HG03025 (cell line): ENCODE measurements at regions not wholly inside any gene's neighbourhood (a gene's known extent, or its start where the extent isn't known, plus 50 kb on each side); places are given as distances from the start of the nearest gene placed in this dataset.
"Not testable (repeated sequence)": the region's sequence is repeated elsewhere in the genome, so short reads cannot be mapped to it uniquely, and the experiment has no call there.

Experiments
- ATAC-seq: cut with Tn5 transposase; IDR thresholded peaks from one replicate; pipeline ENCODE4 v1.9.1; 2021; ENCODE audit warnings: mild to moderate bottlenecking, moderate library complexity; ENCODE audit not compliant: unreplicated experiment, low FRiP score

DNA sequence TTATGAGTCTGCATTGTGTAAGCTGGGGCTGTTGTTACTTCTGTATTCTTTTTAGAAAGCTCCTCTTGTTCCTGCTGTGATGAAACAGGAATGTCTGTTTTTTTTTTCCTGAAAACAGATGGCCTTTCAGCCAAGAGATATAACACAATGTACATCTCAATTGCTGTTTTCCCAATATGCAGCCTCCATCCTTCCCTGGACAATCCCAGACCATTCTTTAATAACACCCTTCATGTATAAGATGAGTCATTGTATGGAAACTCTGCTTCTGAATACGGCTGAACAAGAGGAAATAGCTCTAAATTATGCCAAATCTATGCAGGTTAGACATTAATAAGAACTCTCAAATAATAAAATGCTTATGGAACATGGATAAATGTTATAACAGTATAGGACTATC lies 60.2 kb upstream of the LRRC4C start:
- no peak for ATAC-seq

DNA sequence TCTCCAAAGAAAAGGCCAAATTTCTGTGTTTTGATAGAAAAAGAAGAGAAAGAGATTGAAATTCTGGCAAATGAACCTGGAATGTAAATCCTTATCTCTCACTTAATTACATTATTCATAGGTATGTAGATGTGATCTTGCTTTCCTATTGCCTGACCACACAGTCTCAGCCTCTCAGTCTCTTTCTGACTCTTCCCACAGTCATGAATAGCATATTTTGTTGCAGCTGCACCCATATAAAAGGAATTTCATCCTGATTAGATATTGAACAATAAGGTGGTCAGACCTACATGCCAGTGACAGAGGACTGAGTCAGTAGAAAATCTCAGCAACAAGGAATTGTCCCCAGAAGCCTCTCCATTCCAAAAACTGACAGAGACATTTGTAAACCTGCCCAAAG lies 62.9 kb upstream of the LRRC4C start:
- ATAC-seq = no peak

DNA sequence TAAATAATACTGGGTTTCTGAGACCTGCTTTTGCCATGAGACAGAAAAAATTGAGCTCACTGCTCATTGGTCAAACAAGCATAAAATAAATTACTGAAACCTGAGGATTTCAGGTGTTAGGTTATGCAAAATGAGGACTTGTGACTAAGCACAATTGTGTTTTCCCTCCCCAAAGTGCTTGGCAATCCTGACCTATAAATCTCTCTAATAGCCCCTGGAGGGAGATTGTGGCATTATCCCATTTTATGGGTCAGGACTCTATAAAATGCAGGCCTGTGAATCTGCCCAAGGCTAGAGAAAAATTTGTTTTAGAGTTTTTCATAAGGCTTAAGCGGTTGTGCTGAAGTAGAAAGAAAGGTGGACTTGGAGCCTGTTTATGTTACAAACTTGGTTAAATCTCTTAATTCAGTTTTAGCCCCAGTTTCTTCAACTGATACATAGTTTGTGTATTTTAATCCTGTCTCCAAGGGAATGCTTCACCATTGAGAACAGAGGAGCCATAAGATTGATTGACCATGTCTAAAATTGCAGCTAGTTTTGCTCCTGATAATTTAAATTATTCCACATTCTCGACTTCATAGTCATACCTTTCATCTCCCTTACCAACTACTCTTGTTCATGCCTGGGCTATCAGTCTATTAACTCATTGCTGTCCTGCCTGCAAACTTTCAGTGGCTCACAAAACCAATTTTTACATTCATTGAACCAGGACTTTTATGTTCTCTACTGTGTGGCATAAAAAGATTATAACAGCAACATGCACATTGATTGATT lies 63.6 kb upstream of the LRRC4C start:
- no peak for ATAC-seq

DNA sequence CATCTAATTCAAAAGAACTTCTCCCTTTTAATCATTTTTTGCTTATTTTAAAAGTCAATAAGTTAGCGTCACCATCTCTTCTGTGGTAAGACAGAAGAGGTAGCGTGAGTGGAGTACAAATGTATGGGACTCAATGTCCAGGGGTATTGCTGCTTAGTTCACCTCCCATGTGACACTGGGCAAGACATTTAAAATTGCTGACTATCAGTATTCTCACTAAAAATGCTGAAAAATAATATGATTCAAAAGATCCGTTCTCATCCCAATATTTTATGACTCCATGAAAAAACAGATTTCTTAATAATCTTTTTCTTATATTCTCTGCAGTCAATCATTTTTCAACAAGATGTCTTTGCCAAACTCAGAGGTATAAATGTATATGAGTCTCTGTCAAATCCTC lies 68.1 kb upstream of the LRRC4C start:
- ATAC-seq = no peak

DNA sequence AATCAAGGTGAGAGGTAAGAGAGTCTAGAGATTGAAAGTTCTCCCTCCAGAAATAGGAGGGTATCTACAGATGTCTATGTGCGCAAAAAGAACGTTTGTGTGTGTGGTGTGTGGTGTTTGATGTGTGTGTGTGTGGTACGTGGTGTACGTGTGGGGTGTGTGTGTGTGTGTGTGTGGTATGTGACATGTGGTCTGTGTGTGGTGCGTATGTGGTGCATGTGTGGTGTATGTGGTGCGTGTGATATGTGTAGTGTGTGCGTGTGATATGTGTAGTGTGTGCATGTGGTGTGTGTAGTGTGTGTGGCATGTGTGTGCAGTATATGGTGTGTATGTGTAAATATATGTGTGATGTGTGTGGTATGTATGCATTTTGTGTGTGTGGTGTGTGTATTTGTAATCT lies 73.0 kb upstream of the LRRC4C start:
- ATAC-seq = no peak

DNA sequence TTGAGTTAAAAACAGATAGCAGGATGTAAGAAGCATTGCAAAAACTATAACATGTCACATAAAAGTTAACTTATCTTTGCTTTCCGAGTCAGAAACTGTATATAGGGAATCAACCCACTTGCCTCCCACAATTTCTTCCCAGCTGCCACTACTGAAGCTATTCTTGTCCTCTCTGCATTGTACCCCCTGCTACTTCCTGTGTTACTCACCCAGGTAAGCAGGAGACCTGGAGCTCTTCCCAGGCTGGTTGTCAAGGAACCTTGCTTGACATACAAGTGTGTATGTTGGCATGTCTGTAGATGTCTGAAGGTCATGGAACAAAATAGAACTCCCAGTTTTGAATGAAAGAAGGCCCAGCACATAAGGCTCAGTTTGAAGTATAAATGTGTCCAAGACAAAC lies 74.3 kb upstream of the LRRC4C start:
- ATAC-seq = no peak

DNA sequence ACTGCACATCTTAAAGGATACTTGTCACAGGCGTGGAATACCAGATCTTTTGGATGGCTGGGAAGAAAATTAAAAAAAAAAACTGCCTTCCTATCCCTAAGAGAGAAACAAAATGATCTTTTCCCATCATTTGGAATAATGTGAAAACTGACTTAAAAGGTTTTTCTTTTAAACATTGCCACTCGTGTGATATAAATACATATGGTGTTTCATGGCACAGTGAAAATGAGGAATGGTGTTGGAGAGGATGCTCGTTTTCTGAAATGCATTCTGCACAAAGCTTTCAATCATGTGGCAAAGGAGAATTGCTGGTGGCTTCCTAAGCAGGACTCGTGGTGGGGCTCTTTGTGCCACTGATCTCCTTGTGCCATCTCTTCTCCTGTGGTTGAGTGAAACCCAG lies 74.9 kb upstream of the LRRC4C start:
- ATAC-seq = no peak

DNA sequence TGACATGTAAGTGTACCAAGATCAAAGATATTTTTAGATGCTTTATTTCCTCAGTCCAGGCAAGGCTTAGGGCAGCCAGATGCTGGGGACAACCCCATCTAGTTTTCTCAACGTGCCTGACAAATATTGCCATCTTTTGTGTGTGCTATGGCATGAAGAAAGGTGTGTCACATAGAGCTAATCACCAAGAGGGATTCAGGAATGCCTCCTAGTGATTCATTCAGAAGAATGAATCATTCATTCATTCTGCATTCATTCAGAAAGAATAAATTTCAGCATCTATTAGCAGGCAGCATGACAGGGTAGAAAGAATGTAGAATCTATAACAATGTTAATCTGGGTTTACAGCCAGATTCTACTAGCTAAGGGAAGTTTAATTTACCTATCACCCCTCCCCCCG lies 75.4 kb upstream of the LRRC4C start:
- ATAC-seq = no peak

DNA sequence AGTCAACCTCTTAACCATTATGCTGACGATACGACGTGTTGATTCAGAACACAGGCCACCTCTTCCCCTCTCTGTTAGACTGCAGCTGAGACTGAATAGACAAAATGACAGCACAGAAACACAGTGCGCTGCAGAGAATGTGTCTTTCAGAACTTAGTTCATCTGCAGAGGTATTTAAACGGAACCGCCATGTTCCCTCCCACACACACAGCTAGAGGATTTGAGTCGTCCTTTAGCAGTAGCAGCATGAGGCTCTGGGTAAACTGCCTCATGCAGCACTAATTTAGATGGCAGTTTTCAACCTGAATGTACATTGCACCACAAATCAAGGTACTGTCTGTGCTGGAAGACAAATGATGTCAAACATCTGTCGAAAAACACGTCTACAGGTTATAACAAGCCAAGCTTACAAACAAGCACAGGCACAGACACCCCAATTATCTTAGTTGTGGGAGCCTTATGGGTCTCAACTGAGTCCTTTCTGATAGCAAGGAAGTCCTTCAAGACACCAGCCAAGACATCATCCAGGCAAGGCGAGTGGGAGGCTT lies 76.6 kb upstream of the LRRC4C start:
- no peak for ATAC-seq

DNA sequence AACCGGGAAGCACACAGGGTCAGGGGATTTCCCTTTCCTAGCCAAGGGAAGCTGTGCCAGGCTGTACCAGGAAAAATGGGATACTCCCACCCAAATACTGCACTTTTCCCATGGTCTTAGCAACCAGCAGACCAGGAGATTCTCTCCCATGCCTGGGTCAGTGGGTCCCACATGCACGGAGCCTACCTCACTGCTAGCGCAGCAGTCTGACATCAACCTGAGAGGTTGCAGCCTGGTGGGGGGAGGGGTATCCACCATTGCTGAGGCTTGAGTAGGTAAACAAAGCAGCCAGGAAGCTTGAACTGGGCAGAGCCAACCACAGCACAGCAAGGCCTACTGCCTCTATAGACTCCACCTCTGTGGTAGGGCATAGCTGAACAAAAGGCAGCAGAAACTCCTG lies 85.5 kb upstream of the LRRC4C start:
- ATAC-seq = not testable (repeated sequence)

DNA sequence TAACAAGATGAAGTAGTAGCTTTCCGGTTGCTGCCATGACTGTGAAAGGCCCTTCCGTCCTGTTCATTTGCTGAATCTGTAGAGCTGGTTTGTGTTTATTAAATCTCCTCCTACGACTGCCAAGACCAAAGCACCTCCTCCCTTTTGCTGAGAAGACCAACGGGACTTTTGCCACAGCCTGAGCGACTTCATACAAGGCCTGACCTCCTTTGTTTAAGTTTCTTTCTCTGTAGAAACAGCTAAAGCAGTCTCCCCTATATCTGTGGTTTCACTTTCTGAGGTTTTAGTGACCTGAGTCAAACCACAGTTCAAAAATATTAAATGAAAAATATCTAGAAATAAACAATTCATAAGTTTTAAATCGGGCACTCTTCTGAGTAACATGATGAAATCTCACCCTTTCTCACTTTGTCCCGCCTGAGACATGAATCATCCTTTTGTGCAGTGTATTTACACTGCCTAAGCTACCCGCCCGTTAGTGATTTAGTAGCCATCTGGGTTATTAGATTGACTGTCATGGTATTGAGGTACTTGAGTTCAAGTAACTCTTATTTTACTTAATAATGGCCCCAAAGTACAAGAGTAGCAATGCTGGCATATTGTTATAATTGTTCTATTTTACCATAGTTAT lies 119.1 kb upstream of the LRRC4C start:
- no peak for ATAC-seq

DNA sequence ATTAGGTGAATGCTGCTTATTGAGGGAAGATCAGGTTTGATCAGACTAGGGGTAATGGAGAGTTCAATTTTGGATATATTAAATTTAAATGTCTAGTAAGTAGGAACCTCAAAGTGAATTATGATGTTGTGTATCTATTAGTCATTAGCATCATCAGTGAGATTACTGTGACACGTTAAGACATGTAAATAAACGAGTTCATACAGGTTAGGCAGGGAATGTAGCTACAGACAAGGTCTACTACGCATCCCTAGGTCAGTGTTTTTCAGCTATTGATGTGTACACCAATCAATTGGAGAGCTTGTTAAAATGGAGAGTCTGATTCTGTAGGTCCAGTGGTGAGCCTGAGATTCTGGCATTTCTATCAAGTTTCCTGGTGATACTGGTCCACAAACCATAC lies 120.1 kb upstream of the LRRC4C start:
- no peak for ATAC-seq

DNA sequence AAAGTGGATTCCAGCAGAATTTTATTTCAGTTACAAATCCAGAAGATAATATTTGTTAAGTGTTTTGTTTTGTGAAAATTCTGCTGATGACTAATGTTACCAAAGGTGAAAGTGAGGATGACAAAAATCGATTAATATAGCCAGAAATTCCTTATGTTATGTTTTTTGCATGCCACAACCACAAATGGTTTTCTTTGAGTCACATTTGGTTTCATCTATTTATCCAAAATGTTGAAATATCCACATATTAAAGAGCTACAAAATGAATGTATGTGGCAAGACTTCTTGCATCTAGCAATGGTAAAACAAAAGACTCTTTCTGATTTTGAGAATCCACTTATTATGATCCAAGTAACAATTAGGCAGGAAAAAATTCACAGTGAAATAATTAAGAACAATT lies 150.1 kb upstream of the LRRC4C start:
- ATAC-seq = no peak

DNA sequence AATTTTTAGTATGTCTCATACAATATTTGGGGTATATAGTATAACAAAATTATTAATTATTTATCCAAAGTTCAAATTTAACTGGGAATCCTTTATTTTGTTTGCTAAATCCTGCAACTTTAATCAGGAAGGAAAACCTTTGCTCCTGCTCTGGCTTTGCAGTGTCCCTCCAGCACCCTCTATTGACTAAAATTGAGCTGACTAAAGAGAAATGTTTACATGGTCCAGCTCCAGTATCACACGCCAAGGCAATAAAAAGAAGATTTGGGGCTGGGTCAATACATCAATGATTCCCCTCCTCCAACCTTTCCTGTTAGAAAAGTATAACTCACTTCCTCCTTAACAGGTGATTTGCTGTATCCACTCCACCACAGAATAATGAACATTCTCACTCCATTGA lies 153.0 kb upstream of the LRRC4C start:
- no peak for ATAC-seq

DNA sequence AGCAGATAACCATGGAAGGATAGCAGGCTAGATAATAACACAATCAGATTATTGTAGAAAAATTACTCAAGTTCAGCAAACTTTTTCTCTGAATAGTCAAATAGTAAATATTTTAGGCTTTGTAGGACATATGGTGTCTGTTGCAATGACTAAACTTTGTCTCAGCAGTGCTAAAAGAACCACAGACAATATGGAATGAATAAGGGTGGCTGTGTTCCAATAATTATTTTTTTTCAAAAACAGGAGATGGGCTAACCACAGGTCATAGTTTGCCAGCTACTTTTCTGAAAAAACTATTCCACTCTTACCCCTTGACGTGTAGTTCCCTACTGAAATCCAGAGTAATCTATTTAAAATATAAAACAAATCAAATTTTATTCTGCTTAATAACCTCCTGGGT lies 153.9 kb upstream of the LRRC4C start:
- no peak for ATAC-seq

DNA sequence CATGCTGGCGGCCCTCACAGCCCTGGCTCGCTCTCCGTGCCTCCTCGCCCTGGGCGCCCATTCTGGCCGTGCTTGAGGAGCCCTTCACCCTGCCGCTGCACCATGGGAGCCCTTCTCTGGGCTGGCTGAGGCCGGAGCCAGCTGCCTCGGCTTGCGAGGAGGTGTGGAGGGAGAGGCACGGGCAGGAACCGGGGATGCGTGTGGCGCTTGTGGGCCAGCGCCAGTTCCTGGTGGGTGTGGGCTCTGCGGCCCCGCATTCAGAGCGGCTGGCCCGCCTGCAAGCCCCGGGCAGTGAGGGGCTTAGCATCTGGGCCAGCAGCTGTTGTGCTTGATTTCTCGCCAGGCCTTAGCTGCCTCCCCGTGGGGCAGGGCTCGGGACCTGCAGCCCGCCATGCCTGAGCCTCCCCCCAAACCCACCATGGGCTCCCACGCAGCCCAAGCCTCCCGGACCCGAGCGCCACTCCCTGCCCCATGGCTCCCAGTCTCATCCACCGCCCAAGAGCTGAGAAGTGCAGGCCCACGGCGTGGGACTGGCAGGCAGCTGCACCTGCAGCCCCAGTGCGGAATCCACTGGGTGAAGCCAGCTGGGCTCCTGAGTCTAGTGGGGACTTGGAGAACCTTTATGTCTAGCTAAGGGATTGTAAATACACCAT lies 163.4 kb upstream of the LRRC4C start:
- no peak for ATAC-seq

DNA sequence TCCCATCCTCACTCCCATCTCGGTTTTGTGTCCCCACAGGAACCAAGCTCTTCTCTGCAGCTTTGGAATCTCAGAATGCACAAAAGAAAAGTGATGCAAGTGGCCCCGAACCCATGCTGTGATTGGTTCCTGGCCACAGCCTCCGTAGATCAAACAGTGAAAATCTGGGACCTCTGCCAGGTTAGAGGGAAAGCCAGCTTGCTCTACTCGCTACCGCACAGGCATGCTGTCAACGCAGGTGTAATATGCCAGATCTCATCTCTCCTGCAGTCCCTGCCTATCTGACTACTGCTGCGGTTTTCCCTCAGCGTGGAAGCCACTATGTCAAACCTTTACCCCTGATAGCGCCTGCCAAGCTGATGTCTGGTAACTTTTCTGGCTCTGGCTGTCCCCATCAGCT lies 200.5 kb upstream of the LRRC4C start:
- ATAC-seq = no peak

DNA sequence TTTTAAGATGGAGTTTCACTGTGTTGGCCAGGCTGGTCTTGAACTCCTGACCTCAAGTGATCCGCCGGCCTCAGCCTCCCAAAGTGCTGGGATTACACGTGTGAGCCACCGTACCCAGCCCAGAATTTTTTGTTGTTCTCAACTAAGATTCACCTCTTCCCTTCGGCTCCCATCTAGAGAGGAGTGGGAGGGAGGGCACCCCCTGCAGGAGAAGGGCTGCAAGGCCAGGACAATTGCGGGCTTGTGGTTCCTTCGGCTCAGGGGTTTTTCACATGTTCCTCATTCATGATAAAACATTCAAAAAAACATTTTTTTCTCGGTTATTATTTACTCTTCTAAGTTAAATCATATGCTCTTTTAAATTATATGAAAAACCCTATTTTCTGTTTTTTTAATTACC lies 201.1 kb upstream of the LRRC4C start:
- no peak for ATAC-seq

DNA sequence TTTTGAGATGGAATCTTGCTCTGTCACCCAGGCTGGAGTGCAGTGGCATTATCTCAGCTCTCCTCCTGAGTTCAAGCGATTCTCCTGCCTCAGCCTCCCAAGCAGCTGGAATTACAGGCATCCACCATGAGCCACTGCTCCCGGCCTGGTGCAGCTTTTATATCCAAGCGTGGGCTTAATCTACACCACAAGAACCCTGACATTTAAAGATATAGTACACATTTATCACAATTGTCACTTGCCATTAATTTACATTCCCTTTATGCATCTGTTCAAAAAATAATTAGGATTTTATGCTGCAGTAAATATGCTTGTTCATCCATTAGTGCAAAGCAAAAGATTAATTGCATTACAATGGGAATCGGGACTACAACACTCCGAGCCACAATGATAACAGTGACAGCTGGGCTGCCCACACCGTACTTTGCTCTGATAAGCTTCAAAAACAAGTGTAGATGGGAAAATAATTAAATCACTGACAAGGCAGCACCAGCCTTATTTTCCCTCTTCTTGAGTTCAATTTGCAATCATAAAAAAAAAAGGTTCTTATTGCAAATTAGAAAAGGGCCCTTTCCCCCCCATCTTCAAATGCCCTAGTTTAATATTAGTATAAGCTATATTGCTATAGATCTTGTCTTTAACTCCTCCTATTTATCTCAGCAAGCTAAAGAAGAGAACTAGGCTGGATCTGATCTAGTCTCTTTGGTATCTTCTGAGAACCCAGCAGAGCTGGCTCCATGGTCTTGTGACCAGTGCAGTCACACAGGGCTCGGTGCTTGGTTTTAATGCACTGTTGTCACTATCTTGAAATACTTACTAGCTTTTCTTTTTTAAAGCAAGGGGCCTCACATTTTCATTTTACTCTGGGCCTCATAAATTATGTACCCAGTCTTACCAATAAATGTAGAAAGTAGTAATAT lies 206.2 kb upstream of the LRRC4C start:
- no peak for ATAC-seq

DNA sequence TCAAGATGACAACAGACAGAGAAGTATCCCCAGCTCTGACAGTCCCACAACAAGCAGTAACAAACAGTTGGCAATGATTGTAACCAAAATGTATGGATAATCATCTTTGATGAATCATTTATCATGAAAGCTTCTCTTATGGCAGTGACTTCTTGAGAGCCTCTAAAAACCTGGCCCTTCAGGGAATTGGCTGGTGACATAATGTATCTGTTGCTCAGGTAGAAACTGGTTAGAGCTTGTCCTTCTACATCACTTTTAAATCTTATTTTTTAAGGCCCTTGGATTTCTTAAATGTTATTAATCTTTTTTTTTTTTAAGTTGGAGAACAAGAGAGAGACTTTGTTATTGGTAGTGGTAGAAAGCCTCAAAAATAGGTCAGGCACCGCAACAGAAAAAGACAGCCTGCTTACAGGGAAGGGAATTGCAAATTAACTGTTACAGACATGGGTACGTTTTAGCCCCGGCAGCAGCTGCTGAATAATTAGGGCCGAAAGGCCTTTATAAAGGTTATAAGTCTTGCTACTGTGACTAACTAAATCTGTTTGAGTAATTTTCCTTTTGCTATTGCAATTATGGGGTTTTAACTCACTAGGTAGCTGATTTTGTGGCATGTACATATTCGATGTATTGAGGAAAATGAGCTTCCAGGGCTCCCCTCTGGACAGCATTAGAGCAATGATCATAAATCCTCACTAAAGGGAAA lies 207.7 kb upstream of the LRRC4C start:
- no peak for ATAC-seq
